RWPE2 (cell line): ENCODE measurements at regions not wholly inside any gene's neighbourhood (a gene's known extent, or its start where the extent isn't known, plus 50 kb on each side); places are given as distances from the start of the nearest gene placed in this dataset.

Experiments
- ATAC-seq: fragments of 200-7000 bp; cut with Tn5 transposase; 3 replicates; pipeline ENCODE4 v1.9.1; 2021; ENCODE audit warnings: low read depth
- DNase-seq: peaks from one replicate; pipeline ENCODE4 v3.0.0-alpha.2; 2020; ENCODE audit warnings: low spot score
- H3K27ac ChIP-seq: fragments of 450-650 bp; 2 replicates; pipeline ENCODE4 v1.5.1; 2017; ENCODE audit warnings: mild to moderate bottlenecking; ENCODE audit not compliant: poor library complexity, severe bottlenecking
- H3K27me3 ChIP-seq: fragments of 250-450 bp; sonication (Bioruptor Pico); 2 replicates; pipeline ENCODE4 v1.5.1; 2021; ENCODE audit warnings: mild to moderate bottlenecking, moderate library complexity; ENCODE audit not compliant: insufficient read depth, poor library complexity, severe bottlenecking
- H3K36me3 ChIP-seq: fragments of 250-450 bp; sonication (Bioruptor Pico); 2 replicates; pipeline ENCODE4 v1.5.1; 2020; ENCODE audit warnings: low read depth, mild to moderate bottlenecking, moderate library complexity
- H3K4me1 ChIP-seq: fragments of 250-450 bp; sonication (Bioruptor Pico); 2 replicates; pipeline ENCODE4 v1.5.1; 2021; ENCODE audit warnings: mild to moderate bottlenecking, moderate library complexity; ENCODE audit not compliant: insufficient read depth, poor library complexity, severe bottlenecking
- H3K4me3 ChIP-seq: fragments of 250-450 bp; sonication (Bioruptor Pico); 2 replicates; pipeline ENCODE4 v1.5.1; 2021; ENCODE audit warnings: mild to moderate bottlenecking, moderate library complexity; ENCODE audit not compliant: severe bottlenecking
- H3K9me3 ChIP-seq: fragments of 250-450 bp; sonication (Bioruptor Pico); 2 replicates; pipeline ENCODE4 v1.5.1; 2021; ENCODE audit warnings: mild to moderate bottlenecking, moderate library complexity; ENCODE audit not compliant: severe bottlenecking
- TF ChIP-seq, protein P1 (sequence below): fragments of 450-650 bp; IDR thresholded peaks from one replicate; pipeline ENCODE4 v1.5.1; 2017; ENCODE audit warnings: mild to moderate bottlenecking, moderate library complexity; ENCODE audit not compliant: poor library complexity, severe bottlenecking

DNA sequence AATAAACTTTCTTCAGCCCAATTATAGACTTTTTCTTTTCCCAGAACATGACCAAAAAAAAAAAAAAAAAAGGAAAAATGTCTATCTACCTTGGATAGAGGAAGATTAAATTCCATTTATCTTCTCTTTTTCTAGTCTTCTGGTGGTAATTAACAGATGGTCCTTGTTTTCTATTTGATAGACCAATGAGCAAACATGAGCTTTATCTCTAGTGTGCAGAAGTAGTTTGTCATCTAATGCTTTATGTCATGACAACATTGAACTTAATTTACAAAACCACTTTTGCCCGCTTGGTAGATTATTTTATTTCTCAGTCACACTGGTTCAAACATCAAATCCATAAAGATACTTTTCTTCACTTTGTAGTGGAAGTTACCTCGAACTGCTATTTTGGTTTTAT is 69.5 kb upstream of the ELL2 start:
- H3K4me3 ChIP-seq: no peak overlapping the region
- H3K4me1 ChIP-seq: peaks cover 51% of the 10 kb centered on the region
- peak overlapping the region; percentile 62 for H3K27ac ChIP-seq
- H3K36me3 ChIP-seq: no peaks in the 10 kb centered on the region
- no peaks in the 10 kb centered on the region for H3K9me3 ChIP-seq
- ATAC-seq: no peak
- no peaks in the 10 kb centered on the region for H3K27me3 ChIP-seq
- TF ChIP-seq, protein P1, sequence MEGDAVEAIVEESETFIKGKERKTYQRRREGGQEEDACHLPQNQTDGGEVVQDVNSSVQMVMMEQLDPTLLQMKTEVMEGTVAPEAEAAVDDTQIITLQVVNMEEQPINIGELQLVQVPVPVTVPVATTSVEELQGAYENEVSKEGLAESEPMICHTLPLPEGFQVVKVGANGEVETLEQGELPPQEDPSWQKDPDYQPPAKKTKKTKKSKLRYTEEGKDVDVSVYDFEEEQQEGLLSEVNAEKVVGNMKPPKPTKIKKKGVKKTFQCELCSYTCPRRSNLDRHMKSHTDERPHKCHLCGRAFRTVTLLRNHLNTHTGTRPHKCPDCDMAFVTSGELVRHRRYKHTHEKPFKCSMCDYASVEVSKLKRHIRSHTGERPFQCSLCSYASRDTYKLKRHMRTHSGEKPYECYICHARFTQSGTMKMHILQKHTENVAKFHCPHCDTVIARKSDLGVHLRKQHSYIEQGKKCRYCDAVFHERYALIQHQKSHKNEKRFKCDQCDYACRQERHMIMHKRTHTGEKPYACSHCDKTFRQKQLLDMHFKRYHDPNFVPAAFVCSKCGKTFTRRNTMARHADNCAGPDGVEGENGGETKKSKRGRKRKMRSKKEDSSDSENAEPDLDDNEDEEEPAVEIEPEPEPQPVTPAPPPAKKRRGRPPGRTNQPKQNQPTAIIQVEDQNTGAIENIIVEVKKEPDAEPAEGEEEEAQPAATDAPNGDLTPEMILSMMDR: no peak
- no peak for DNase-seq

DNA sequence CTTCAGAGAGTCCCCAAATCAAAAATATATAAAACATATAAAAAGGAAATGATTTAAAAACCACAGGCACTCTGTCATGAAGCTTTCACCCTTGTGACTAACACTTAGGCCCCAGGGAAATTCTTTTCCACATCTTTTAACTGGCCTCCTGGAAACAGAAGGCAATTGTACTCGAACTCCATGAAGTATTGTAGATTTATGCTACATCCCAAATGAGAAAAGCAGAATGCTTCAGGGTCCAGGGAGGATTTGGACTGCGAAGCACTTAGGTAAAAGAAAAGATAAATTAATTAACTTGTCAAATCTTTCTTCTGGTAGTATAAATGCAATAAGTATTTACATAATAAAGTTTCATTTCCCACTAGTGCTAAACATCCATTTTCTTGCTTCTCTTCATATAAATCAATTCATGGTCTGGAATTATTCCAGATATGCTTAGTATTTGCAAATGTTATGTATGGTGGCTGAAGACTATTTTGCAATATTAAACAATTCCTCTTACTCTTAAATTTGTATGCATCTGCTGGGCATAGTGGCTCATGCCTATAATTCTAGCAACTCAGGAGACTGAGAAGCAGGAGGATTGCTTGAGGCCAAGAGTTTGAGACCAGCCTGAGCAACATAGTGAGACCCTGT is 64.9 kb upstream of the ELL2 start:
- H3K4me3 ChIP-seq: no peak overlapping the region
- ATAC-seq (peak; percentile 89), DNase-seq (no peak)
- no peaks in the 10 kb centered on the region for H3K9me3 ChIP-seq
- peak overlapping the region; percentile 95 for H3K27ac ChIP-seq
- H3K4me1 ChIP-seq: peaks cover 62% of the 10 kb centered on the region
- H3K36me3 ChIP-seq: no peaks in the 10 kb centered on the region
- TF ChIP-seq, protein P1: no peak
- H3K27me3 ChIP-seq: no peaks in the 10 kb centered on the region

DNA sequence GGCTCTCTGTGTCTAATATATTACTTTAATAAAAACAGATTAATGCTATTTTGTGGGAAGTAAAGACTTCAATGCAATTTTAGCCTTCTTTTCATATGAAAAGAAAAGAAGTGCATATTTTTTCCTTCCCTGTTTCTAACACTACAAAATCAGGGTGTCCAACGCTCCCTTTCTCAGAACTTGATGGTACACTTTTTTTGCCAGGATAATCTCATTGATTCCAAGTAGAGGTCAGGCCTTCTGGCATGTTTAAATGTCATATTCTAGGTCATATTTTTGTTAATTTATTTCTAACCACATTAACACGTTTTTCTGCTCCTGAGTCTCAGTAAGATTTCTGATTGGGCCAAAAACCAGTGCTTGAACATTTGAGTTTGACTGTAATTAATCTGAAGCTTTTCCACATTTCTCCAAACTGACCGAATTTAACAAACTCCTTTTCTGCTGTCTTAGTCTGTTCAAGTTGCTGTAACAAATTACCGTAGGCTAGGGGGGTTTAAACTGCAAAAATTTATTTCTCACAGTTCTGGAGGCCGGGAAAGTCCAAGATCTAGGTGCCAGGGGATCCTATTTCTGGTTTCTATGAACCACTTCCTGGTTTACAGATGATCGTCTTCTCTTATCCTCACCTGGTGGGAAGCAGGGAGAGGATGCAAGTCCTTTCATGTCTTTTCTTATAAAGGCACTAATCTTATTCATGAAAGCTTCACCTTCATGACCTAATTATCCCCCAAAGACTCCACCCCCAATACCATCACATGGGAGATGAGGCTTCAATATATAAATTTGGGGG is 63.2 kb upstream of the ELL2 start:
- peaks cover 58% of the 10 kb centered on the region for H3K4me1 ChIP-seq
- H3K27me3 ChIP-seq: no peaks in the 10 kb centered on the region
- ATAC-seq: peak; percentile 52; the same call in 1 of the 3 replicates
- H3K27ac ChIP-seq: peak overlapping the region; percentile 95
- H3K9me3 ChIP-seq: no peaks in the 10 kb centered on the region
- no peaks in the 10 kb centered on the region for H3K36me3 ChIP-seq
- H3K4me3 ChIP-seq: no peak overlapping the region
- TF ChIP-seq, protein P1: no peak
- DNase-seq: no peak

DNA sequence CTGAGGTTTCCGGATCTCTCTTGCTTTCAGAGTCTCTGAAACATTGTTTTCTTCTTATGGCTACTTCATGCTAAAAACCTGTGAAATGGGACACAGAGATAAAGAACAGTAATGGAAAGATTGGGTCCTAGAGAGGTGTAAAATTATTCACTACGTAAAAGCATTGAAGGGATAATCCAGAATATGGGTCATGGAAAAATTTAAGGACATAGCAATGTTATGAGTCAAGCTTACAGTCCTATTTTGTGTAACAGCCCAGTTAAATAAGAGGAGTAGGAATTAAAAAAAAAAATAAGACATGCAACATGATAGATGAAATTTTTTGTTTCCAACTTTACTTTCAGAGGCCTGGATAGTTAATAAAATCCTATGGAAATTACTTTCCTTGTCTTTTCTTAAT is 61.9 kb upstream of the ELL2 start:
- Histone ChIP-seq H3K4me1 (peaks cover 56% of the 10 kb centered on the region), H3K36me3 (no peaks in the 10 kb centered on the region), H3K4me3 (no peak overlapping the region), H3K9me3 (no peaks in the 10 kb centered on the region), H3K27ac (peak overlapping the region; percentile 95), H3K27me3 (no peaks in the 10 kb centered on the region)
- TF ChIP-seq, protein P1: no peak
- ATAC-seq (no peak; the same call in 2 of the 3 replicates), DNase-seq (no peak)

DNA sequence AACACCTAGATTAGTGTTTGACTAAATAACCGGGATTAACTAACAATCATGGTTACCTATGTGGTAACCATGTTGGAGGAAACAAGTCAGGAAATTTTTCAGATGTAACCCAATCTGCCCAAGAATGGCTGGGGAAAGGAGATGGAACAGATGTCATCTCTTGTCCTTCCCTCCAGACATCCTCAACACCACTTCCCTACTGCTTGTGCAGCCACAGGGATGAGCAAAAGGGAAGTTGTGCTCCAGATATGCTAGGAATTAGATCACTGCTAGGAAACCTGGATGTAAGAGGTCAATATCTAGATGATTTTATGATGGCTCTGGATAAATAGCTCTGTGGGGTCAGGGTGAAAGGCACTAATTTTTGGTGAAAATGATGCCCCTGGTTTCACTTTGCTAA is 61.3 kb upstream of the ELL2 start:
- TF ChIP-seq, protein P1: no peak
- H3K27me3 ChIP-seq: no peaks in the 10 kb centered on the region
- H3K4me1 ChIP-seq: peaks cover 56% of the 10 kb centered on the region
- ATAC-seq: no peak
- DNase-seq: no peak
- H3K4me3 ChIP-seq: no peak overlapping the region
- H3K27ac ChIP-seq: peak overlapping the region; percentile 95
- H3K36me3 ChIP-seq: no peaks in the 10 kb centered on the region
- H3K9me3 ChIP-seq: no peaks in the 10 kb centered on the region
